Hindlimb muscle (tissue), 1 donor: ENCODE measurements at regions not wholly inside any gene's neighbourhood (a gene's known extent, or its start where the extent isn't known, plus 50 kb on each side); places are given as distances from the start of the nearest gene placed in this dataset.
"Not testable (repeated sequence)": the region's sequence is repeated elsewhere in the genome, so short reads cannot be mapped to it uniquely, and the experiment has no call there.

Source experiments
- DNase-seq: peaks from one replicate; pipeline ENCODE4 v3.0.0-alpha.2; 2013

DNA sequence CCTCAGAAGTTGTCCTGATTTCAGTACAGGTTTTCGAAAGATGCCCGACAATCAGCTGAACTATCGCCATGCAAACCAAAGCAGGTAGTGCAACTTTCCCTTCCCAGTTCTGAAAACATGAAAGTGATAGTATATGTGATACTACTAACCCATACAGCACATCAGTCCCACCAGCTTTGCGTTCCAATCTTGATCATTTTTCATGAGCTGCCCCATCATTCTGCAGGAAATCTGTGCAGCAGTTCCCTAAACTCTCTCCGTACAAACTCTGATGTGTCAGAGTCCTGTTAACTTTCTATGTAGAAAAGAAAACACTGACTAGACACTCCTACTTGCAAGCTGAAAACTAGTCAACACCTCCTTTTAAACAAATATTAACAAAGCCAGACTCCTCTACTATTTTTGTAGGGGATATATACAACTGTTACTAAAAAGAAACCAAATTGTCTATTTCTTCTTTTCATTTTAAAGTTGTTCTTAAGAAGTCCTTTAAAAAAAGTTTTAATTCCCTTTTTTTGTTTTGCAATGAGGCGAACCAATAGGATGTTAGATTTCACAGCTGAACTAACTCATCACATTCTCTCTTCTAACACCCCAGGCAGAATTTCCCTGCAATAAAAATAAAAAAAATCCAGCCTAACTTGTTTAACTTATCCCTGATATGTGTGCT lies 99.6 kb upstream of the DST start:
- DNase-seq = no peak

DNA sequence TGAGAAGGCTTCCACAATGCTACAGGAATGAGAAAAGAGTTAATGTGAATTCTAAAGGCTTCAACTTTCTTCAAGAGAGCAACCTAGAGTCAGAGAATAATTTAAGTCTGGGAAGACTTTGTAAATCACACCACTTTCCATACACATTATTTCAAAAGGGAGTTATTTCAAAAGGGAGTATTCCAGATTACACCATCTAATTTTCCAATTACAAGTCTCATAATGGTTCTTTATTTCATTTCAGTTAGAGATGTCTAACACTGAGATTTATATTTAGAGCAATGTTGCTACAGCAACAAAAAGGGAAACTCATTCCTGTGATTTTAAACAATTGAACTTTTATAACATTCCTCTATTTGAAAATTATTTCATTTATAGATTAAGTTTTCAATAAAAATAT lies 98.8 kb upstream of the DST start:
- DNase-seq = no peak

DNA sequence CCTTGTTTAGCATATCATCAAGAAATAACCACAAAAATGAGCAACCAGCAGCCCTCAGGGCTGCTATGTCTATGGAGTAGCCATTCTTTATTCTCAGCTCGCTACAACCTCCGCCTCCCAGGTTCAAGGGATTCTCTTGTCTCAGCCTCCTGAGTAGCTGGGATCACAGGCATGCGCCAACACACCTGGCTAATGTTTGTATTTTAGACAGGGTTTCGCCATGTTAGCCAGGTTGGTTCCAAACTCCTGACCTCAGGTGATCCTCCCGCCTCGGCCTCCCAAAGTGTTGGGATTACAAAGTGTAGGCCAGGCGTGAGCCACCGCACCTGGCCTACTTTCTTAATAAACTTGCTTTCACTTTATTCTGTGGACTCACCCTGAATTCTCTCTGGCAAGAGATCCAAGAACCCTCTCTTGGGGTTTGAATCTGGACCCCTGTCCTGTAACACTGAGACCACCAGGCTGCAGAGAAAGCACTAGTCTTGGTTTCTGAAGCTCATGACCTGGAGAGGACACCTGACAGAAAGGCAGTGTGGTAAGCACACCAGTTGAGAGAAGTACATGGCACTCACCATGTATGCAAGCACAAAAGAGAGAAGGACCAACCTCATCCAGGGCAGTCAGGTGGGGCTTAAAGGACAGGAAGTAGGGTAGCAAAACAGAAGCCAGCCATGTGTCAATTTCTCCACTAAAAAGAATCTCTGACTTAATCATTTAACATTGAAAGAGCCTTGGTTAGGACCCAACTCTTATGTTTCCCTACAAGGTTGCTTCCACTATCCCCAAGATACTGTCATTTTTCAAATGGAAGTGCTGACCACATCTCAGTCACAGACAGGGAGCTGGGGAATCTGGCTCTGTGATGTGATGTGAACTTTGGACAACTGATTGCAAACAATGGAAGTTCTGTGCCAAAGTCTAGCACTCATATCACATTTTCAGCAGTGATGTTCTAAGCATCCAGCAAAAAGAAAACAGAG lies 97.4 kb upstream of the DST start:
- no peak for DNase-seq

DNA sequence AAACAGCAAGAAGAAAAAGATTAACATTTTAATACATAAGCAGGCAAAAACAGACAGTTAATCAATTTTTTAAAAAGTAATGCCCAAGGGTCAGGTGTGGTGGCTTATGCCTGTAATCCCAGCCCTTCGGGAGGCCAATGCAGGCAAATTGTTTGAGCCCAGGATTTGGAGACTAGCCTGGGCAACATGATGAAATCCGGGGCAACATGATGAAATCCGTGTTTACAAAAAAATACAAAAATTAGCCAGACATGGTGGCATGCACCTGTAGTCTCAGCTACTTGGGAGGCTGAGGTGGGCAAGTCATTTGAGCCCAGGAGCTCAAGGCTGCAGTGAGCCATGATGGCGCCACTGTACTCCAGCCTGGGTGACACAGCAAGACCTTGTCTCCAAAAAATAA lies 94.1 kb upstream of the DST start:
- DNase-seq = no peak

- no peak for DNase-seq
Observed at GRCh38 chr6:56734335-56734734, 91.6 kb upstream of the DST start.

- no peak for DNase-seq
Observed at GRCh38 chr6:56733211-56733697, 90.6 kb upstream of the DST start.

- no peak for DNase-seq
Observed at GRCh38 chr6:56732517-56732916, 89.8 kb upstream of the DST start.

DNA sequence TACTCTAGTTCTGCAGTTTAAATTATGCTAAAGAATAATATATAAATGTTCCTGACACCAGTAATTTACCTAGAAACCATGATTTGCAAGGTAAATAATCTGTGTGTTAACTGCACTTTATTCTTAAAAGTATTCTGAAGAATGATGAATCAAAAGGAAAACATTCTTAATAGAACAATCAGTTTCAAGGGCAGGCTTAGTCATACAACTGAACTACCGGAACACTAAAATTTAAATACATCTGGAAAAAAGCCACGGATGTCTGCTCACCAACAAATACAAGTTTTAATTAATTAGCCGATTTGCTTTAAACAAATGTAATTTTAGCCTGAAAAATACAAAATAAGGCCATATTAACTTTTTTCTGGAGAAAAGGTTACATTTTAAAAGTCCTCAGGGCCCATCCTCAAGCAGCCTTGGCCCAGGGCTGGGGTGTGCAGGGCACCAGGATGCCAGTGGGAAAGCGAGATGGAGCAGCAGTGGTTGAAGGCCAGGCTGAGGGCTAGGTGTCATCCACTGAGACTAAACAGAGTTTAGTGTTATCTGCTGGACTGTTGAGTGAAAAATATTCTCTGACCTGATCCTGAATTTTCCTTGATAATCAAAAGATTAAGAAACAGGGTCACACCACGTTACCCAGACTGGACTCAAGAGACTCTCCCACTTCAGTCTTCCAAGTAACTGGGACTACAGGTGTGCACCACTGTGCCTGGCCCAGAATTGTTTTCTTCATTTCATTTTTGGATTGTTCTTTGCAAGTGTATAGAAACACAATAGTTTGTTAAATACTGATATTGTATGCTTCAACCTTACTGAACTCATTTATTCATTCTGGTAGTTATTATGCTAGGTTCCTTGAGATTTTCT lies 88.2 kb upstream of the DST start:
- no peak for DNase-seq

- no peak for DNase-seq
Observed at GRCh38 chr6:56729719-56730118, 87.0 kb upstream of the DST start.

DNA sequence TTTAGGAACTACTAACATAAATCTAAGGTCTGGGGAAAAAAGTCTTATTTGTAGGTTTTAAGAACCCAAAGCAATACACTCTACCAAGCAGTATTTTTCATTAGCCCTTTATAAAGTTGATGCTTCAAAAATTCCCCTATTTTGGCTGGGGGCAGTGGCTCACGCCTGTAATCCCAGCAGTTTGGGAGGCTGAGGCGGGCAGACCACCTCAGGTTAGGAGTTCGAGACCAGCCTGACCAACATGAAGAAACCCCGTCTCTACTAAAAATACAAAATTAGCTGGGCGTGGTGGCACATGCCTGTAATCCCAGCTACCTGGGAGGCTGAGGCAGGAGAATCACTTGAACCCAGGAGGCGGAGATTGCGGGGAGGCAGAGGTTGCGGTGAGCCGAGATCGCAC lies 86.5 kb upstream of the DST start:
- not testable (repeated sequence) for DNase-seq

GRCh38 chr6:56727097-56727850 lies 84.6 kb upstream of the DST start:
- no peak for DNase-seq

- DNase-seq = no peak
Observed at GRCh38 chr6:56725254-56725653, 82.6 kb upstream of the DST start.

GRCh38 chr6:56724455-56724854 lies 81.8 kb upstream of the DST start:
- DNase-seq = no peak

DNA sequence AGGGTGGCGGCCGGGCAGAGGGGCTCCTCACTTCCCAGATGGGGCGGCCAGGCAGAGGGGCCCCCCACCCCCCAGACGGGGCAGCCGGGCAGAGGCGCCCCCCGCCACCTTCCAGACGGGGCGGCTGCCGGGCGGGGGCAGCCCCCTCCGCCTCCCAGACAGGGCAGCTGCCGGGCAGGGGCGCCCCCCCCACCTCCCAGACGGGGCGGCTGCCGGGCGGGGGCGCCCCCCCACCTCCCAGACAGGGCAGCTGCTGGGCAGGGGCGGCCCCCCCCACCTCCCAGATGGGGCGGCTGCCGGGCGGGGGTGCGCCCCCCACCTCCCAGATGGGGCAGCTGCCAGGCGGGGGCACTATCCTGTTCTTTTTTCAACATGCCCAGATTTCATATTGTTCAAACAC lies 78.2 kb upstream of the DST start:
- no peak for DNase-seq

GRCh38 chr6:56720202-56720601 lies 77.5 kb upstream of the DST start:
- DNase-seq = not testable (repeated sequence)

- not testable (repeated sequence) for DNase-seq
Observed at GRCh38 chr6:56719315-56720058, 76.8 kb upstream of the DST start.

DNA sequence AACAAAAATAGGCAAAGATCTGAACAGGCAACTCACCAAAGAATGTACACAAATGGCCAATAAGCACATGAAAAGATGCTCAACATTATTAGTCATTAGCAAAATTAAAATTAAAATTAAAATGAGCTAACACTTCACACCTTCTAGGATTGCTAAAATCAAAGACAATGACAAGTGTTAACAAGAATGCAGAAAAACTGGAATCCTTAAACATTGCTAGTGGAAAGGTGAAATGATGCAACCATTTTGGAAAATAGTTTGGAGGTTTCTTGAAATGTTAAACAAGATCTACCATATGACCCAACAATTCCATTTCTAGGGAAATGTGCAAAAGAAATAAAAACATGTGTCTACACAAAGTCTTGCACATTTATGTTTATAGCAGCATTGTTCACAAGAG lies 75.5 kb upstream of the DST start:
- no peak for DNase-seq

- no peak for DNase-seq
Observed at GRCh38 chr6:56716229-56716628, 73.5 kb upstream of the DST start.

- no peak for DNase-seq
Observed at GRCh38 chr6:56715741-56716140, 73.1 kb upstream of the DST start.

DNA sequence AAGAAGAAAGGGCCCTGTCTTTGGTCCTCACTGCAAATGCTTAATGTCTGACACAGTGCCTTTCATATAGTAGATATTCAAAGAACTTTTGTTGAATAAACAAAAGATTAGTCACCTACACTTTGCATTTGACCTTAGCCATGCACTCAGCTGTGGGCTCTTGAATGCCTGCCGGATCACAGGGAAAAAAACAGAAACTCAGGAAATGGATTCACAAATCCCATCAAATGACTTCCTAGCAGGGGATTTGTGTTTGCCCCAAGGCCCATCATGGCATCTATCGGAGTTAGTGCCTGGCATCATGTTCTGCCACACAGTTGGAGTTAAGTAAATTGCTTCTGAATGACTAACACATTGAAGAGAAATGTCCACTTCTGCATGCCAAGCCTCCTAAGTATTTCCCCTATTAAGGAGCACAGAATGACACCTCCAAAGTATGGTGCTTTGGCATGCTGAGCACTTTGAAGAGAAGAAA lies 72.3 kb upstream of the DST start:
- DNase-seq = no peak

DNA sequence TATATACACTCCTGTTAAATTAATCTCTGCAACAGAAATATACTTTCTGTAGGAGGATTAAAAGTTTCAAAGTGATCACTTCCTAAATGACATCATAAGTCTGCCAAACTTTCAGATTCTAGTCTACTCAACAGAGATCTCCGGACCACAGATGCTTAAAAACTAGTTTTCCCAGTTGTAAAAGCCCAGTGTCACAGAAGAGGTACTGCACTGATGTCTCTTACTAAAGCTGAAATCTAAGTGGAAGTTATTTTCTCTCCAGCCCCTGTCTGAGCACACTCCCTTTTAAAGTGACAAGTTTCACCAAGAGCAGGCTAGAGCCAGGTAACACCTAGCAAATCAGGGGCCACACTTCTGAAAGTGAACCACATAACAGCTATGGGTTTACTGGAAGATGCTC lies 71.6 kb upstream of the DST start:
- no peak for DNase-seq
